Lower lobe of right lung (tissue), 2 donors: ENCODE measurements at regions not wholly inside any gene's neighbourhood (a gene's known extent, or its start where the extent isn't known, plus 50 kb on each side); places are given as distances from the start of the nearest gene placed in this dataset.
A peak's percentile ranks its signal among the peaks of the same experiment; 100 is the strongest.

Experiments
- ATAC-seq, 2 donors: fragments of 200-7000 bp; cut with Tn5 transposase; one replicate each; pipeline ENCODE4 v1.9.1; 2020 to 2022; ENCODE audit warnings: mild to moderate bottlenecking in 2 of 2, moderate library complexity in 2 of 2
- DNase-seq: peaks from one replicate; pipeline ENCODE4 v3.0.0-alpha.2; 2020
- H3K27ac ChIP-seq: fragments of 200-600 bp; one replicate; pipeline ENCODE4 v1.8.0; 2022
- H3K27me3 ChIP-seq: fragments of 200-600 bp; one replicate; pipeline ENCODE4 v1.8.0; 2022; ENCODE audit warnings: low read depth
- H3K36me3 ChIP-seq: fragments of 200-600 bp; one replicate; pipeline ENCODE4 v1.8.0; 2022; ENCODE audit warnings: mild to moderate bottlenecking
- H3K4me1 ChIP-seq: fragments of 200-600 bp; one replicate; pipeline ENCODE4 v1.8.0; 2022
- H3K4me3 ChIP-seq: fragments of 200-600 bp; one replicate; pipeline ENCODE4 v1.8.0; 2022; ENCODE audit warnings: mild to moderate bottlenecking
- H3K9me3 ChIP-seq: fragments of 200-600 bp; one replicate; pipeline ENCODE4 v1.8.0; 2022
- CTCF ChIP-seq: fragments of 200-600 bp; IDR thresholded peaks from one replicate; pipeline ENCODE4 v1.8.0; 2022; ENCODE audit warnings: antibody characterized with exemption, mild to moderate bottlenecking
- intact Hi-C: fragments of 100-400 bp; cut with DNase I; formaldehyde crosslinking; loops from one replicate; pipeline ENCODE4 v1.11.0; 2022
- donor health status: DM: no; HTN: yes; CAD: no; lungs with severe emphysema.

- DNase-seq (peak; percentile 37), ATAC-seq (no peak)
- H3K36me3 ChIP-seq, result no peaks in the 10 kb centered on the region
- H3K4me1 ChIP-seq, result no peaks in the 10 kb centered on the region
- intact Hi-C loops, result no loop called here
- H3K4me3 ChIP-seq, result no peak overlapping the region
- H3K27ac ChIP-seq, result no peak overlapping the region
- peaks cover 57% of the 10 kb centered on the region for H3K27me3 ChIP-seq
- no peak for TF ChIP-seq CTCF
- H3K9me3 ChIP-seq, result peaks cover 3% of the 10 kb centered on the region
Observed at GRCh38 chr20:63083831-63084562, 77.2 kb upstream of the BHLHE23 start.

DNA sequence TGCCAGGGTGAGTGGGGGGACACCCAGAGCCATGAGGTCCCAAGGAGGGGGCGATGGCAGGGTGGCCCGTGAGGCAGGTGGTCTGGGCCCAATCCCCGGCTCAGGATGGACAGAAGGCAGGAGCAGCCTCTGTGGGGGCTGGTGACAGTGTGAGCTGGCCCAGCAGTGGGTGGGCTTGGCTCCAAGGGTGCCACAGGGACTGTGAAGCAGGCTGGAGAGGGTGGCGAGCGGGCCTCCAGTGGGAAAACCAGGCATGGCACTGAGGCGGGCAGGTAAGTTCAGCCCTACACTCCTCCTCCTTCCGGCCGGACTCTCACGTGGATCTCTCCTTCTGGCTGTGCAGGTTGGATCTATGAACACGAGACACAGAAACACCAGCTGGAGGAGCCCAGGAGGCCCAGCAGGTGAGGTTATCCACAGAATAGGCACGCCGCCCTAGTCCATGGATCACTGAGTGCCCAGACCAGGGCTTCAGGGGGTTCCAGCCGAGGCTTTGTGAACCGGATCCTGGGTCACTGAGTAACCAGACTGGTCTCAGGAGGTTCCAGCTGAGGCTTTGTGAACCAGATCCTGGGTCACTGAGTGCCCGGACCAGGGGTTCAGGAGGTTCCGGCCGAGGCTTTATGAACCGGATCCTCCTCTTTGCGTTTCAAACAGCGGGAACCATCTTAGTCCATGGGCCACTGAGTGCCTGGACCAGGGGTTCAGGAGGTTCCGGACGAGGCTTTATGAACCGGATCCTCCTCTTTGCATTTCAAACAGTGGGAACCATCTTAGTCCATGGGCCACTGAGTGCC, 76.4 kb upstream of the BHLHE23 start:
- intact Hi-C loops, result no loop called here
- H3K27me3 ChIP-seq, result peaks cover 55% of the 10 kb centered on the region
- peak; percentile 26 for DNase-seq

DNA sequence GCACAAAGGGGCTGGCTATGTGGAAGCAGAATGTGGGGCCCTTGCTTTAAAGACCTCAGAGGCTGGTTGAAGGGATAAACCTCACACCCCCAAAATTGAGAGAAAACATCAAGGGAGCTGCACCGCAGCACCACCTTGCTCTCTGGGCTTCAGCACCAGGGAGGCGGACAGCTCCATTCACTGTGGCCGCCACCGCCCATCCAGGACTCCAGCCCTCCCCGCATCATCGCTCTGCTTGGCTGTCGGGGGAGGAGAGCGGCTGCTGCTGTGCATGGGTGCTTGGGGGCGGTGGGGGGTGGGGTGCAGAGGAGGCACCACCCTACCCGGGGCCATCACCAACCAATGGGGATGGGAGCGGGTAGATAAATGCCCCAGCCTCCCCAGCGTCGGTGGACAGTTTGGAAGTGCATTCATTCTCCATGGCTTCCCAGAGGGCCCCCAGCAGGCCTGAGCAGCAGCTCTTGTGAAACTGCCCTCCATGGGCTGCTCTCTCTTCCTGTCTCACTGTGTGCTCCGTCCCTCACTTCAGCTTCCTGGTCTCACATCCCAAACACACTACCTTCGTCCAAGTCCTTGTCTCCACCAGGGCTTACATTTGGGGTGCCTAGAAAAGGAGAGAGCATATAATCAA, 75.7 kb upstream of the BHLHE23 start:
- intact Hi-C loops, result no loop called here
- no peak overlapping the region for H3K4me3 ChIP-seq
- H3K4me1 ChIP-seq, result no peaks in the 10 kb centered on the region
- peak in 1 of 2 donors; percentile 58 for ATAC-seq
- H3K9me3 ChIP-seq, result peaks cover 18% of the 10 kb centered on the region
- peak; percentile 45 for DNase-seq
- TF ChIP-seq CTCF, result no peak
- H3K36me3 ChIP-seq, result no peaks in the 10 kb centered on the region
- H3K27ac ChIP-seq, result no peak overlapping the region
- H3K27me3 ChIP-seq, result peaks cover 48% of the 10 kb centered on the region

More for the DNA sequence above, 76.4 kb upstream of the BHLHE23 start:
- Histone ChIP-seq H3K4me1 (no peaks in the 10 kb centered on the region), H3K27ac (no peak overlapping the region), H3K4me3 (no peak overlapping the region), H3K36me3 (no peaks in the 10 kb centered on the region), H3K9me3 (peaks cover 11% of the 10 kb centered on the region)
- no peak for TF ChIP-seq CTCF
- ATAC-seq, result no peak

- DNase-seq, result peak; percentile 5
- Histone ChIP-seq H3K27me3 (peaks cover 42% of the 10 kb centered on the region), H3K4me1 (no peaks in the 10 kb centered on the region), H3K27ac (no peak overlapping the region), H3K4me3 (no peak overlapping the region), H3K36me3 (no peaks in the 10 kb centered on the region), H3K9me3 (peaks cover 19% of the 10 kb centered on the region)
- intact Hi-C loops, result no loop called here
- no peak for TF ChIP-seq CTCF
- no peak for ATAC-seq
Observed at GRCh38 chr20:63081831-63082230, 75.1 kb upstream of the BHLHE23 start.

GRCh38 chr20:63081351-63081750, 74.6 kb upstream of the BHLHE23 start:
- peaks cover 19% of the 10 kb centered on the region for H3K9me3 ChIP-seq
- DNase-seq, result peak; percentile 13
- intact Hi-C loops, result no loop called here
- no peaks in the 10 kb centered on the region for H3K4me1 ChIP-seq
- H3K36me3 ChIP-seq, result no peaks in the 10 kb centered on the region
- ATAC-seq, result no peak
- H3K4me3 ChIP-seq, result no peak overlapping the region
- peaks cover 40% of the 10 kb centered on the region for H3K27me3 ChIP-seq
- no peak overlapping the region for H3K27ac ChIP-seq
- no peak for TF ChIP-seq CTCF
